ENCODE measurements at regions not wholly inside any gene's neighbourhood (a gene's known extent, or its start where the extent isn't known, plus 50 kb on each side); places are given as distances from the start of the nearest gene placed in this dataset.

DNA sequence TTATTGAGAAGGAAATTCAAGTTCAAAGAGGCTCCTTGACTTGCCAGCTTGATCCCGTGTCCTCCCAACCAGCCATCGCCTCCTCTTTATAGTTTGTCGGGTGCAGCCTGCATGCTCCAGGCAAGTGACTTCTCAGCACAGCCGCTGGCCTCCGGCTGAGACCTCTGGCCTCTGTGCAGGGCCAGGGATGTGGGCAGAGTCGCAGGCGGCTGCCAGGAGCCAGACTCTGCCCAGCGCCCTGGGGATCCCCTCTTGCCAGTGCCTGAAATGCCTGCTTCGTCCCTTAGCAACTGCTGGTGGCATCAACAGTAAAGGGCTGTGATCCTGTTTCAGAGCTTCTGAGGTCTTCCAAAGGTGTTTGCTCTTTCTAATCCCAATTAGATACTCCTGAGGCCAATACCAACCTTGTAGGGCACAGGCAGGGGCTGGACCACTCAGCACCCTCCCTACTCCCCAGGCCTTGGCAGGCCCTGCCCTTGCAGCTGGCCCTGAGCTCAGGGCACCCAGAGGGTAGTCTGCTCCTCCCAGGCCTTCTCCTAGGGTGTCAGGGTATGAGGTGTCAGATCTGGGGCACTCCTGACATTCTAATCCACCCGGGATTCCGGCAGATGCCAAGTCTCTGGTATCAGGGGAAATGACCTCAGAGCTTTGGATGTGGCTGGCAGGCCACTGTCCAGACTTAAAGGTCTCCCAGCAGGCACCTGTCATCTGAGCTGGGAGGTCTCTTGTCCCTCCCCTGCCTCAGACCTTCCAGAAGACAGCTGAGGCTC, 68.0 kb upstream of the SIAH1 start:
- no peak for DNase-seq (ENCODE audit: insufficient read length, low spot score)
- FAIRE-seq: no peak
- TF ChIP-seq POLR2A (IDR thresholded peaks at IDR 0.05; ENCODE audit: low read depth, low read length): no peak
- TF ChIP-seq POU2F2 (IDR thresholded peaks at IDR 0.05; ENCODE audit: low read depth, low read length): no peak
- no peak for TF ChIP-seq POLR2AphosphoS5 (IDR thresholded peaks at IDR 0.05; ENCODE audit: low read depth, low read length)
- TF ChIP-seq TAF1 (IDR thresholded peaks at IDR 0.05; ENCODE audit: low read depth, low read length): no peak
- no peak for TF ChIP-seq PAX5 (IDR thresholded peaks at IDR 0.05; ENCODE audit: insufficient read depth, low read length, severe bottlenecking)
- no peak for TF ChIP-seq SPI1 (IDR thresholded peaks at IDR 0.05; ENCODE audit: low read depth, low read length)

DNA sequence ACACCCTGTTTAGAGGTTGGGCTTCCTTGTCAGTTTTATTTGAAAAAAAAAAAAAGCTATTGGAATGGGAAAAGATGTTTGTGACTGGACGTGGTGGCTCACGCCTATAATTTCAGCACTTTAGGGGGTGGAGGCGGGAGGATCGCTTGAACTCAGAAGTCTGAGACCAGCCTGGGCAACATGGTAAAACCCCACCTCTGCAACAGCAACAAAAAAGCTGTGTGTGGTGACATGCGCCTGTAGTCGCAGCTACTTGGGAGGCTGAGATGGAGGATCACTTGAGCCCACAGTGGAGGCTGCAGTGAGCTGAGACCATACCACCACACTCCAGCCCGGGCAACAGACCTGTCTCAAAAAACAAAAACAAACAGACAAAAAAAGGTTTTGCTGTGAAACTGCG, 66.1 kb upstream of the SIAH1 start:
- DNase-seq (ENCODE audit: insufficient read length, low spot score): no peak
- no peak for FAIRE-seq
- TF ChIP-seq TAF1 (IDR thresholded peaks at IDR 0.05; ENCODE audit: low read depth, low read length) (no peak), SPI1 (IDR thresholded peaks at IDR 0.05; ENCODE audit: low read depth, low read length) (no peak), POLR2A (IDR thresholded peaks at IDR 0.05; ENCODE audit: low read depth, low read length) (no peak), POLR2AphosphoS5 (IDR thresholded peaks at IDR 0.05; ENCODE audit: low read depth, low read length) (no peak), PAX5 (IDR thresholded peaks at IDR 0.05; ENCODE audit: insufficient read depth, low read length, severe bottlenecking) (no peak), POU2F2 (IDR thresholded peaks at IDR 0.05; ENCODE audit: low read depth, low read length) (no peak)

DNA sequence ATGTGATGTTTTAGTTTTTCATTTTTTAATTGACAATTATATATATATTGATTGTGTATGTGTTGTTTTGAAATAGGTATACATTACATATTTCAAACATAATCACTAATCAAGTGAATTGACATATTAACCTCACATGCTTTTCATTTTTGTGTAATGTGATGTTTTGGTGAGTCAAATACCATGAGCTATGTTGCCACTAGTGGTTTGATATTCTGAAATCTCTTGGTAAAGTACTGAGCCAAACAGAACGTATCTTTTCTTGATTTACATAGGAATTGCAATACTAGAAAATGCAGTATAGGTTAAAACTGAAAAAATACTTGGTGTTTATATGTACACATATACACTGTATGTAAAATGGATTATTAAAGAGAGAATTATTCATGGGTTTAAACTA, 65.2 kb upstream of the SIAH1 start:
- no peak for DNase-seq (ENCODE audit: insufficient read length, low spot score)
- TF ChIP-seq POLR2AphosphoS5 (IDR thresholded peaks at IDR 0.05; ENCODE audit: low read depth, low read length) (no peak), TAF1 (IDR thresholded peaks at IDR 0.05; ENCODE audit: low read depth, low read length) (no peak), PAX5 (IDR thresholded peaks at IDR 0.05; ENCODE audit: insufficient read depth, low read length, severe bottlenecking) (no peak), POLR2A (IDR thresholded peaks at IDR 0.05; ENCODE audit: low read depth, low read length) (no peak), SPI1 (IDR thresholded peaks at IDR 0.05; ENCODE audit: low read depth, low read length) (no peak), POU2F2 (IDR thresholded peaks at IDR 0.05; ENCODE audit: low read depth, low read length) (no peak)
- no peak for FAIRE-seq

DNA sequence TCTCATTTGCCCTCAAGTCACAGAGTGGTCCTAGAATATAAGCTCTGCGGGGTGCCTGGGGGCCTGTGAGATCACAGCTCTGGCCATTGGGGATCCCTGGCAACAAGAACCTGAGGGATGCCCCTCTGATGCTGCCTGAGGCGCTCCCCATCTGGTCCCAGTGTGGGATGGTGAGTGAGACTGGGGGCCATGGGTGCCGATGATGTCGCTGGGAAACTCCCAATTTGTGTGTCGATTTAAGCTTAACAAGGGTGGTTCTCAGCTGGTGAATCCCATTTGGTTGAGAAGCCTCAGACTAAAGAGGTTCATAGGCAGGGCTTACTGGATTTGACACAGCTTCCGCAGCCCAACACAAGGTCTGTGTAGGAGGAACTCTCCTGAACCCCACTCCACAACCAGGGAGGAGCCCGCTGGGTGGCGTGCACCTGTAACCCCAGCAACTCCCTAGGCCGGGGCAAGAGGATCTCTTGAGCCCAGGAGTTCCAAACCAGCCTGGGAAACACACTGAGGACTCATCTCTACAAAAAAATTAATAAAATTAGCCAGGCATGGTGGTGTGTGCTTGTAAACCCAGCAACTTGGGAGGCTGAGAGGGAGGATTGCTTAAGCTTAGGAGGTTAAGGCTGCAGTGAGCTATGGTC, 63.7 kb upstream of the SIAH1 start:
- no peak for FAIRE-seq
- DNase-seq (ENCODE audit: insufficient read length, low spot score): no peak
- TF ChIP-seq PAX5 (IDR thresholded peaks at IDR 0.05; ENCODE audit: insufficient read depth, low read length, severe bottlenecking): no peak
- TF ChIP-seq POLR2AphosphoS5 (IDR thresholded peaks at IDR 0.05; ENCODE audit: low read depth, low read length): no peak
- no peak for TF ChIP-seq TAF1 (IDR thresholded peaks at IDR 0.05; ENCODE audit: low read depth, low read length)
- no peak for TF ChIP-seq POLR2A (IDR thresholded peaks at IDR 0.05; ENCODE audit: low read depth, low read length)
- no peak for TF ChIP-seq SPI1 (IDR thresholded peaks at IDR 0.05; ENCODE audit: low read depth, low read length)
- TF ChIP-seq POU2F2 (IDR thresholded peaks at IDR 0.05; ENCODE audit: low read depth, low read length): no peak

DNA sequence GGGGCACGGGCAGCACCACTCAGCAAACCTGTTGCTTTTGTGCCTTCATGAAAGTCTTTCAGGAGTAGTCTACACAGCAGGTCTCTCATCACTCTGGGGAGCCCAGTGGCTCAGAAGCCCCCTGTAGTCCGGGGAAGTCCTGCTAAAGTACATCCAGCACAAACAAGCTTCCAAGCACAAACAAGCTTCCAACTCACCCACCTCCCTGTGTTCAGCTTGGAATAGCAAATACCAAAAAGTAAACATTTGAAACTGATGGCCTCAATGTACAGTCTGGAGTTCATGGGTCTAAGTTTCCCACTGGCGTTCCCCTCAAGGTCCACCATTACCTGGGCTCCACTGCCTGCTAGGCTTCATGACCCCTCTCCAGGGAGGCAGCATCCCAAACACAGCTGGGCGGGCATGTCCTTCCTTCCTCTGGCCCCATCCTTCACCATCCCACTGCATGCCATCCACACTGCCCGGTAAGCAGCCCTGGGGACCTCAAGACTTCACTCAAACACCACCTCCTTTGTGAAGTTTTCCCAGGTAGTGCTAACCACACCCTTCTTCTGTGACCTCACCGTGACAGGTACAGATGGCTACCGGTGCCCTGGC, 62.8 kb upstream of the SIAH1 start:
- DNase-seq (ENCODE audit: insufficient read length, low spot score) (no peak), FAIRE-seq (no peak)
- TF ChIP-seq PAX5 (IDR thresholded peaks at IDR 0.05; ENCODE audit: insufficient read depth, low read length, severe bottlenecking): no peak
- no peak for TF ChIP-seq SPI1 (IDR thresholded peaks at IDR 0.05; ENCODE audit: low read depth, low read length)
- no peak for TF ChIP-seq POU2F2 (IDR thresholded peaks at IDR 0.05; ENCODE audit: low read depth, low read length)
- no peak for TF ChIP-seq POLR2A (IDR thresholded peaks at IDR 0.05; ENCODE audit: low read depth, low read length)
- no peak for TF ChIP-seq TAF1 (IDR thresholded peaks at IDR 0.05; ENCODE audit: low read depth, low read length)
- no peak for TF ChIP-seq POLR2AphosphoS5 (IDR thresholded peaks at IDR 0.05; ENCODE audit: low read depth, low read length)

DNA sequence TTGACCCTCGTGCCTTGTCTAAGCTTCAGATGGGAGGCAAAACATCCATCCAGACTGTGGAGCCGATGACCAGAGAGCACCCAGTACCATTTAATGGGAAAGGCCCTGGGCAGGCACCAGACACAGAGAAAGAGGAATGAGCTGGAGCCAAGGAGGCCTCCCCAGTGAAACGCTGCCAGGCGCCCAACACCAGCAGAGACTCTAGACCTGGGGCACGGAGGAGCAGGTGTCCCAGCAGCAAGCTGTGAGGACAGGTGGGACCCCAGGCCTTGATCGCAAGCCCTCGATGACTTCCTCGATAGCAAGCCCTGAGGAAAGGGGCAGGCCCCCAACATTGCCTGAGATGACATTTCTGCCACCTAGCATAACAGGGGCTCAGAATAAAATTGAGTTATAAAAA, 62.2 kb upstream of the SIAH1 start:
- FAIRE-seq (no peak), DNase-seq (ENCODE audit: insufficient read length, low spot score) (no peak)

DNA sequence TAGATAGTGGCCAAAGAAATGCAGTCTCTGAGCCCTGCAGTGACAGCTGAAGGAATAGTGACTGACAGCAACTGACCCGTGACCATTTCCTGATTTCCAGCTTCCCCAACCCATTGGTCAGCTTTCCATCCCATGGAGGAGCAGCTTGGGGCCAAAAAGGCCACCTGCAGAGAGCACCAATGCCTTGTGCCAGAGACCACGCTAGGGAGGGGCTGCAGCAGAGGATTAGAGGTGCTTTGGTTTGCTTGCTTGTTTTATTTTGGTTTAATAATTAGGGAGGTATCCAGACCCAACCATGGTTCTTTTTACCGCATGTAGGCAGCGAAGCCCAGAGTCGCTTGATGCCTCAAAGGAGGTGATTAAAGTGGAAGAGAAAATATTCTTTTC, 61.3 kb upstream of the SIAH1 start:
- no peak for DNase-seq (ENCODE audit: insufficient read length, low spot score)
- TF ChIP-seq TAF1 (IDR thresholded peaks at IDR 0.05; ENCODE audit: low read depth, low read length) (no peak), POU2F2 (IDR thresholded peaks at IDR 0.05; ENCODE audit: low read depth, low read length) (no peak), POLR2A (IDR thresholded peaks at IDR 0.05; ENCODE audit: low read depth, low read length) (no peak), PAX5 (IDR thresholded peaks at IDR 0.05; ENCODE audit: insufficient read depth, low read length, severe bottlenecking) (no peak), SPI1 (IDR thresholded peaks at IDR 0.05; ENCODE audit: low read depth, low read length) (no peak), POLR2AphosphoS5 (IDR thresholded peaks at IDR 0.05; ENCODE audit: low read depth, low read length) (no peak)
- no peak for FAIRE-seq

More for the DNA sequence above, 62.2 kb upstream of the SIAH1 start:
- TF ChIP-seq TAF1 (IDR thresholded peaks at IDR 0.05; ENCODE audit: low read depth, low read length) (no peak), POU2F2 (IDR thresholded peaks at IDR 0.05; ENCODE audit: low read depth, low read length) (no peak), SPI1 (IDR thresholded peaks at IDR 0.05; ENCODE audit: low read depth, low read length) (no peak), POLR2A (IDR thresholded peaks at IDR 0.05; ENCODE audit: low read depth, low read length) (no peak), POLR2AphosphoS5 (IDR thresholded peaks at IDR 0.05; ENCODE audit: low read depth, low read length) (no peak), PAX5 (IDR thresholded peaks at IDR 0.05; ENCODE audit: insufficient read depth, low read length, severe bottlenecking) (no peak)

DNA sequence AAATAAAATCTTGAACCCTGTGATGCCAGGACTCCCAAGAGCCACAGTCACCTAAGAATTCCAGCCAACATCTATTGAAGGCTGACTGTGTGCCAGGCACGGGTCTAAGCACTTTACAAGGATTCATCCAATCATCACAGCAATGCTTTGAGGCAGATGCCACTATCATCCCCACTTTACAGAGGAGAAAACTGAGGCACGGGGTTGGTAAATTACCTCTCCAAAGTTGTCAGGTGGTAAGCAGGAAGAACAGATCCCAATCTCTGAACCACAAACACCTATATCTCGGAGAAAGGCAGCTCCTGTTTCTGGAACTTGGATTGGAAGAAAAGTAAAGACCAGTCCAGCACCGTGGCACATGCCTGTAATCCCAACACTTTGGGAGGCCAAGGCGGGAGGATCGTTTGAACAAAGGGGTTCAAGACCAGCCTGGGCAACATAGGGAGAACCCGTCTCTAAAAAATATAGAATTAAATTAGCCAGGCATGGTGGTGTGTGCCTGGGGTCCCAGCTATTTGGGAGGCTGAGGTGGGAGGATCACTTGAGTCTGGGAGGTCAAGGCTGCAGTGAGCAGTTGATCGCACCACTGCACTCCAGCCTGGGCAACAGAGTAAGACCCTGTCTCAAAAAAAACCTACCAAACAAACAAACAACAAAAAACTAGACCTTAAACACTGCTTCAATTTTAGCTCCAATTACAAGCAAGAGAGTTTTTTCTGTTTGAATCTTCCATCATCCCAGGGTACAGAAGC, 60.7 kb upstream of the SIAH1 start:
- FAIRE-seq (no peak), DNase-seq (ENCODE audit: insufficient read length, low spot score) (no peak)
- no peak for TF ChIP-seq POLR2AphosphoS5 (IDR thresholded peaks at IDR 0.05; ENCODE audit: low read depth, low read length)
- no peak for TF ChIP-seq POU2F2 (IDR thresholded peaks at IDR 0.05; ENCODE audit: low read depth, low read length)
- TF ChIP-seq POLR2A (IDR thresholded peaks at IDR 0.05; ENCODE audit: low read depth, low read length): no peak
- no peak for TF ChIP-seq TAF1 (IDR thresholded peaks at IDR 0.05; ENCODE audit: low read depth, low read length)
- no peak for TF ChIP-seq PAX5 (IDR thresholded peaks at IDR 0.05; ENCODE audit: insufficient read depth, low read length, severe bottlenecking)
- no peak for TF ChIP-seq SPI1 (IDR thresholded peaks at IDR 0.05; ENCODE audit: low read depth, low read length)

Measured in GM12891 (cell line).